H9 (cell line): ENCODE measurements at regions not wholly inside any gene's neighbourhood (a gene's known extent, or its start where the extent isn't known, plus 50 kb on each side); places are given as distances from the start of the nearest gene placed in this dataset.

ENCODE experiments used
- DNase-seq: peaks from one replicate; pipeline ENCODE4 v3.0.0-alpha.2; 2017
- H2AFZ ChIP-seq: one replicate; pipeline ENCODE4 v1.6.1; 2013; ENCODE audit warnings: mild to moderate bottlenecking, low read length, control low read depth, moderate library complexity
- H2AK5ac ChIP-seq: 2 replicates; pipeline ENCODE4 v1.6.1; 2013; ENCODE audit warnings: low read length, control low read depth, mixed read lengths; ENCODE audit not compliant: insufficient read length
- H2BK120ac ChIP-seq: one replicate; pipeline ENCODE4 v1.6.1; 2013; ENCODE audit warnings: low read depth, mild to moderate bottlenecking, low read length, control low read depth, inconsistent platforms; ENCODE audit not compliant: poor library complexity, severe bottlenecking
- H2BK12ac ChIP-seq: 2 replicates; pipeline ENCODE4 v1.6.1; 2013; ENCODE audit warnings: low read length, control low read depth, mixed read lengths, low read depth; ENCODE audit not compliant: insufficient read length
- H2BK15ac ChIP-seq: 2 replicates; pipeline ENCODE4 v1.6.1; 2013; ENCODE audit warnings: low read depth, low read length, control low read depth
- H2BK20ac ChIP-seq: one replicate; pipeline ENCODE4 v1.6.1; 2013; ENCODE audit warnings: low read depth, mild to moderate bottlenecking, low read length, control low read depth, inconsistent platforms; ENCODE audit not compliant: poor library complexity, severe bottlenecking
- H2BK5ac ChIP-seq: 2 replicates; pipeline ENCODE4 v1.6.1; 2013; ENCODE audit warnings: low read length, control low read depth, mixed read lengths; ENCODE audit not compliant: insufficient read length
- H3K14ac ChIP-seq: 2 replicates; pipeline ENCODE4 v1.6.1; 2013; ENCODE audit warnings: low read length, control low read depth; ENCODE audit not compliant: insufficient read depth
- H3K18ac ChIP-seq: 2 replicates; pipeline ENCODE4 v1.6.1; 2013; ENCODE audit warnings: low read depth, mild to moderate bottlenecking, mixed read lengths, low read length, control low read depth; ENCODE audit not compliant: insufficient read length
- H3K23ac ChIP-seq: 2 replicates; pipeline ENCODE4 v1.6.1; 2013; ENCODE audit warnings: low read length, control low read depth, mixed read lengths, low read depth; ENCODE audit not compliant: insufficient read length
- H3K23me2 ChIP-seq: 2 replicates; pipeline ENCODE4 v1.6.1; 2013; ENCODE audit warnings: low read depth, mild to moderate bottlenecking, mixed read lengths, low read length, control low read depth; ENCODE audit not compliant: insufficient read length, poor library complexity, severe bottlenecking
- H3K27ac ChIP-seq: 2 replicates; pipeline ENCODE4 v1.5.1; 2013; ENCODE audit warnings: low read length, control low read depth, mixed read lengths, low read depth; ENCODE audit not compliant: insufficient read length
- H3K27me3 ChIP-seq: 2 replicates; pipeline ENCODE4 v1.6.1; 2013; ENCODE audit warnings: low read length, control low read depth, inconsistent platforms; ENCODE audit not compliant: insufficient read depth
- H3K4ac ChIP-seq: 2 replicates; pipeline ENCODE4 v1.6.1; 2013; ENCODE audit warnings: low read depth, mild to moderate bottlenecking, control low read depth, inconsistent platforms, low read length, moderate library complexity
- H3K4me1 ChIP-seq: 2 replicates; pipeline ENCODE4 v1.6.1; 2013; ENCODE audit warnings: low read length, control low read depth, inconsistent platforms; ENCODE audit not compliant: insufficient read depth
- H3K4me2 ChIP-seq: 2 replicates; pipeline ENCODE4 v1.6.1; 2013; ENCODE audit warnings: low read length, control low read depth, mixed read lengths; ENCODE audit not compliant: insufficient read length, insufficient read depth
- H3K56ac ChIP-seq: 2 replicates; pipeline ENCODE4 v1.6.1; 2013; ENCODE audit warnings: low read depth, mild to moderate bottlenecking, mixed read lengths, low read length, control low read depth; ENCODE audit not compliant: insufficient read length
- H3K79me1 ChIP-seq: 2 replicates; pipeline ENCODE4 v1.6.1; 2013; ENCODE audit warnings: low read depth, mild to moderate bottlenecking, moderate library complexity, low read length, control low read depth, inconsistent platforms; ENCODE audit not compliant: insufficient read depth, poor library complexity, severe bottlenecking
- H3K79me2 ChIP-seq: 2 replicates; pipeline ENCODE4 v1.6.1; 2013; ENCODE audit warnings: low read length, control low read depth, inconsistent platforms; ENCODE audit not compliant: insufficient read depth
- H3K9ac ChIP-seq: 2 replicates; pipeline ENCODE4 v1.6.1; 2013; ENCODE audit warnings: low read length, control low read depth, mixed read lengths; ENCODE audit not compliant: insufficient read length; ENCODE audit errors: extremely low read depth
- H3K9me3 ChIP-seq: one replicate; pipeline ENCODE4 v1.6.1; 2013; ENCODE audit warnings: low read depth, low read length, inconsistent platforms; ENCODE audit not compliant: control insufficient read depth
- H3T11ph ChIP-seq: one replicate; pipeline ENCODE4 v1.6.1; 2013; ENCODE audit warnings: mild to moderate bottlenecking, low read length, control low read depth, inconsistent platforms
- H4K20me1 ChIP-seq: one replicate; pipeline ENCODE4 v1.6.1; 2013; ENCODE audit not compliant: control insufficient read depth, insufficient read length, insufficient read depth
- H4K5ac ChIP-seq: 2 replicates; pipeline ENCODE4 v1.6.1; 2013; ENCODE audit warnings: low read depth, mild to moderate bottlenecking, mixed read lengths, low read length, control low read depth; ENCODE audit not compliant: insufficient read length
- H4K8ac ChIP-seq: replicated peaks from 2 replicates; pipeline ENCODE4 v1.6.1; 2013; ENCODE audit warnings: low read length, control low read depth, mixed read lengths, low read depth; ENCODE audit not compliant: insufficient read length
- H4K91ac ChIP-seq: 2 replicates; pipeline ENCODE4 v1.6.1; 2013; ENCODE audit warnings: low read depth, mild to moderate bottlenecking, moderate library complexity, mixed read lengths, low read length, control low read depth; ENCODE audit not compliant: insufficient read length
- H3K27ac Mint-ChIP-seq, 3 experiments: 2 replicates in 2 of 3; 3 replicates in 1 of 3; pipeline ENCODE4 v1.8.0; 2020 to 2021; ENCODE audit warnings: mixed read lengths in 3 of 3, mild to moderate bottlenecking in 1 of 3, moderate library complexity in 1 of 3
- H3K27me3 Mint-ChIP-seq: 2 replicates; pipeline ENCODE4 v1.8.0; 2021; ENCODE audit warnings: low read depth, mild to moderate bottlenecking, moderate library complexity, mixed read lengths
- H3K36me3 Mint-ChIP-seq, 3 experiments: 2 replicates in 2 of 3; 3 replicates in 1 of 3; pipeline ENCODE4 v1.8.0; 2020 to 2021; ENCODE audit warnings: low read depth in 3 of 3, mixed read lengths in 3 of 3; ENCODE audit not compliant: insufficient read depth in 1 of 3
- H3K4me1 Mint-ChIP-seq, 2 experiments: 2 replicates each; pipeline ENCODE4 v1.8.0; 2020; ENCODE audit warnings: mixed read lengths in 2 of 2
- H3K4me3 Mint-ChIP-seq, 2 experiments: 2 replicates in 1 of 2; 3 replicates in 1 of 2; pipeline ENCODE4 v1.8.0; 2020 to 2021; ENCODE audit warnings: mild to moderate bottlenecking in 2 of 2, mixed read lengths in 2 of 2, moderate library complexity in 1 of 2
- H3K9me3 Mint-ChIP-seq, 2 experiments: 2 replicates in 1 of 2; 3 replicates in 1 of 2; pipeline ENCODE4 v1.8.0; 2020; ENCODE audit warnings: mild to moderate bottlenecking in 2 of 2, mixed read lengths in 2 of 2, moderate library complexity in 1 of 2
- CTCF ChIP-seq: fragments of 200-600 bp; sonication (generic); conservative IDR thresholded peaks from 3 replicates; pipeline ENCODE4 v1.8.0; 2021; ENCODE audit warnings: antibody characterized with exemption, mild to moderate bottlenecking
- WGBS: extraction: QIAGEN DNeasy Blood & Tissue Kit; methylation state at CpG from one replicate; pipeline ENCODE4 v1.1.7; 2013; ENCODE audit warnings: missing lambda C conversion rate, low lambda C conversion rate, mixed read lengths; ENCODE audit not compliant: insufficient read length; ENCODE audit errors: extremely low coverage; 5-methylcytosine and 5-hydroxymethylcytosine counted together

GRCh38 chr1:193402037-193402436, 215.6 kb upstream of the B3GALT2 start:
- Histone ChIP-seq H3K56ac (no peak overlapping the region), H2BK120ac (no peak overlapping the region), H3K79me2 (no peaks in the 10 kb centered on the region), H3K4me2 (no peak overlapping the region), H2BK12ac (no peak overlapping the region), H3K14ac (no peak overlapping the region), H2AFZ (no peak overlapping the region), H3K9ac (no peak overlapping the region), H3K18ac (no peak overlapping the region), H4K8ac (no peak overlapping the region), H2BK15ac (no peak overlapping the region), H3K79me1 (no peaks in the 10 kb centered on the region), H4K91ac (no peak overlapping the region), H2BK20ac (no peak overlapping the region), H4K5ac (no peak overlapping the region), H2BK5ac (no peak overlapping the region), H2AK5ac (no peak overlapping the region), H3K27me3 (no peaks in the 10 kb centered on the region), H3K4me1 (no peaks in the 10 kb centered on the region), H4K20me1 (no peaks in the 10 kb centered on the region), H3K9me3 (no peaks in the 10 kb centered on the region), H3K27ac (no peak overlapping the region), H3K4ac (no peak overlapping the region), H3T11ph (no peak overlapping the region), H3K23me2 (no peaks in the 10 kb centered on the region), H3K23ac (no peak overlapping the region)
- DNase-seq = no peak
- Mint-ChIP-seq H3K4me3 (no peak overlapping the region), H3K36me3 (no peaks in the 10 kb centered on the region), H3K27me3 (no peaks in the 10 kb centered on the region), H3K9me3 (no peaks in the 10 kb centered on the region), H3K4me1 (0 out of 4 replicates have a peak, but pooled peaks cover 0 to 2% of the 10 kb centered on the region in 2 experiments), H3K27ac (no peak overlapping the region)
- TF ChIP-seq CTCF = no peak
- WGBS = no CpG with 5 or more reads among the region's 4 CpGs
